ENCODE measurements at regions not wholly inside any gene's neighbourhood (a gene's known extent, or its start where the extent isn't known, plus 50 kb on each side); places are given as distances from the start of the nearest gene placed in this dataset.

DNA sequence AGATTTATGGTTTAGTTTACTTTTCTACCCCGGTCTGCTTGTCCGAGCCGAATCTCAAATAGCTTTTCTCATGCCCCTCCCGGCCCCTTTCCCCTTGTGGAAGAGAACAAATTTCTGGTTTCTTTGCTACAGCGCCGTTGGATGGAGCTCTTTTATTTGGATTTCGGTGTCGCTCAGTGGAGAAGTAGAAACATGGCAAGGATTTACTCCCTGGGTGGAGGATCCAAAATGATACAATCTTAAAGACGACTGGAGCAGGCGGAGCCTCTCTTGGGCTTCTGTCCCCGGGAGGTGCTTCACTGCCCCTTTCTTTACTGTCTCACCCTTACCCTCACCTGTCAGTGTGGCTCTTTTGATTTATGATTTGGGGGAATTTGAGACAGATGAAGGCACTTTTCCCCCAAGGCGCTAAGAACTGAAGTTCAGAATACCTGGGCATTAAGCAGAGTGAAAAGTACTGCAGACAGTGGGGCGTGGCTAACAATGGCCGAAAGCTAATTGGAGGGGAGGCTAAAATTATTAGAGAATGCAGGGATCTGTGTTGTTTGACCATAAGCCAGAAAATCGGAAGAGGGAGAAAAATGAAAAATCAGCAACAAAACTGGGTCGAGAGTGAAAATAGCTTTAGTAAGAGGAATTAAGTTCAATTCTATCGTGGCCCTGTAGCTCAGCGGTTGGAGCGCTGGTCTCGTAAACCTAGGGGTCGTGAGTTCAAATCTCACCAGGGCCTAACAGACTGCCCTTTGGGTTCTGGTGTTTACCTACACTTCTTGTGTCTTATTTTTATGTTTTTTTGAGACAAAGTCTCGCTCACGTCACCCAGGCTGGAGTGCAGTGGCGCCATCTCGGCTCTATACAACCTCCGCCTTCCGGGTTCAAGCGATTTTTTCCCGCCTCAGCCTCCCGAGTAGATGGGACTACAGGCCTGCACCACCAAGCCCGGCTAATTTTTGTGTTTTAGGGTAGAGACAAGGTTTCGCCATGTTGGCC is 145.1 kb upstream of the ZNF184 start:
- H3K36me3 Mint-ChIP-seq (ENCODE audit: low read depth): no peaks in the 10 kb centered on the region
- H3K4me3 Mint-ChIP-seq: peak overlapping the region; percentile 91
- H3K27ac Mint-ChIP-seq (ENCODE audit: unreplicated experiment): no peak overlapping the region
- H3K27me3 Mint-ChIP-seq (ENCODE audit: low read depth): peaks cover 70% of the 10 kb centered on the region
- no peaks in the 10 kb centered on the region for H3K9me3 Mint-ChIP-seq
- DNase-seq (ENCODE audit: low read depth, low spot score): no peak
- H3K4me1 Mint-ChIP-seq: peaks cover 18% of the 10 kb centered on the region
- TF ChIP-seq, protein P1, sequence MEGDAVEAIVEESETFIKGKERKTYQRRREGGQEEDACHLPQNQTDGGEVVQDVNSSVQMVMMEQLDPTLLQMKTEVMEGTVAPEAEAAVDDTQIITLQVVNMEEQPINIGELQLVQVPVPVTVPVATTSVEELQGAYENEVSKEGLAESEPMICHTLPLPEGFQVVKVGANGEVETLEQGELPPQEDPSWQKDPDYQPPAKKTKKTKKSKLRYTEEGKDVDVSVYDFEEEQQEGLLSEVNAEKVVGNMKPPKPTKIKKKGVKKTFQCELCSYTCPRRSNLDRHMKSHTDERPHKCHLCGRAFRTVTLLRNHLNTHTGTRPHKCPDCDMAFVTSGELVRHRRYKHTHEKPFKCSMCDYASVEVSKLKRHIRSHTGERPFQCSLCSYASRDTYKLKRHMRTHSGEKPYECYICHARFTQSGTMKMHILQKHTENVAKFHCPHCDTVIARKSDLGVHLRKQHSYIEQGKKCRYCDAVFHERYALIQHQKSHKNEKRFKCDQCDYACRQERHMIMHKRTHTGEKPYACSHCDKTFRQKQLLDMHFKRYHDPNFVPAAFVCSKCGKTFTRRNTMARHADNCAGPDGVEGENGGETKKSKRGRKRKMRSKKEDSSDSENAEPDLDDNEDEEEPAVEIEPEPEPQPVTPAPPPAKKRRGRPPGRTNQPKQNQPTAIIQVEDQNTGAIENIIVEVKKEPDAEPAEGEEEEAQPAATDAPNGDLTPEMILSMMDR (conservative IDR thresholded peaks at IDR 0.05): peak; percentile 34

DNA sequence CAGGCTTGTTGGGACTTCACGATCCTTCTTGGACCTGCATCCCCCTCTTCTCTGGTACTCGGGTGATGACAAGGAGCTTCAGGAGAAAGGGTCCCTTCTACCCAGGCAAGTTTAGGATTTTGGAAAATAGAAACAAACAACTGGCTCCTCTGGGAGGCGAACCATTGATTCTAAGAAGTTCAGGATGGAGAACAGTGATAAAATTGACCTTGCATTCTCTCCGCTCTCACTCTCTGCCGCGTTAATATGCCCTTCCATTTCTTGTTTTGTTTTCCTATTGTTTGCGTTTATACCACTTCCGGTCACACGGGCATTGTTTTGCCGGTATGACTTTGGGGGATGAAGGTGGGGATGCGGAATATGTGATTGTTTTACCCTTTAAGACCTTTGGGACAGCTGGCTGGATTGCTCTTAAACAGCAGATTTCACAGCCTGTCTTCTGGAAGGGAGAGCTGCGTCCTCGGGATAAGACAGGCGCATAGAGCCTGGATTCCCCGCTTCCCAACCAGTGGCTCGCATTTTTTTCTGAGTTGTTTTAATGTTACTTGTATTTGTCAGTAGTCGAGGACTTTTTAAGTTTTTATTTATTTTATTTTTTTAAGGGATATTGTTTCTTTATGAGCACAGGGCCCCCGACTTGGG is 144.3 kb upstream of the ZNF184 start:
- no peak for DNase-seq (ENCODE audit: low read depth, low spot score)
- TF ChIP-seq, protein P1 (conservative IDR thresholded peaks at IDR 0.05): no peak
- no peaks in the 10 kb centered on the region for H3K9me3 Mint-ChIP-seq
- no peaks in the 10 kb centered on the region for H3K36me3 Mint-ChIP-seq (ENCODE audit: low read depth)
- peaks cover 18% of the 10 kb centered on the region for H3K4me1 Mint-ChIP-seq
- peak overlapping the region; percentile 91 for H3K4me3 Mint-ChIP-seq
- H3K27ac Mint-ChIP-seq (ENCODE audit: unreplicated experiment): no peak overlapping the region
- peaks cover 67% of the 10 kb centered on the region for H3K27me3 Mint-ChIP-seq (ENCODE audit: low read depth)

DNA sequence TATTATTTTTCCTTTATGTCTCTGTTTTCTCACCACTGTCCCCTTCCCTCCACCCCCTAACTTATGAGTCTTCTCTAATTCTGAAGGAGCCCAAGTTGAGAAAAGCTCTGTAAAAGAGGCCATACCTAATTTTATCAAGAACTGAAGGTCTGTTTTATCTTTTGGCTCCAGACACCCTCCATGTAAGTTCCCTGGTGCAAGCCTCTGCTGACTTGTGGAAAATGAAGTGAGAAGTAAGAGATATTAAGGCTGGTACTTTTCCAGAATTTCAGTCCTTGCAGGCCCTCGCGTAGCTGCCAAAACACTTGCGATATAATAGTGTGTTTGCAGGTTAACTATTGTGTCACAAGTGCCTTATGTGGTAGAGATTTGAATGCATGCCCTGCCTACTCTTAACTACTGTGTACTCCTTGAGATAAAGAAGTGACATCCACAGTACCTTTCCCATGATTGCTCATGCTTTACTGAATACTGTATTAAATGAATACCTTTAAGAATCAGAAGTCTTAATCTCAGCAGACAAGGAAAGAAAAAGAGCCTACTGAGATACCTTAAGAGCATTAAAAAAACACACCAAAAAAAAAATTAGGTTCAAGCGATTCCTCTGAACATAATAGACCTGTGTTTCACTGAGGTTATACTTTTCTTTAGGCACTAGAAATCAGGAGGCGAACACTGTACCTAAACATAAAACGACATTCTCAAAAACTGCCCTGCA is 143.6 kb upstream of the ZNF184 start:
- Mint-ChIP-seq H3K9me3 (no peaks in the 10 kb centered on the region), H3K36me3 (ENCODE audit: low read depth) (no peaks in the 10 kb centered on the region), H3K27ac (ENCODE audit: unreplicated experiment) (no peak overlapping the region), H3K27me3 (ENCODE audit: low read depth) (peaks cover 65% of the 10 kb centered on the region), H3K4me3 (peak overlapping the region; percentile 91), H3K4me1 (peaks cover 18% of the 10 kb centered on the region)
- no peak for DNase-seq (ENCODE audit: low read depth, low spot score)
- TF ChIP-seq, protein P1 (conservative IDR thresholded peaks at IDR 0.05): no peak

DNA sequence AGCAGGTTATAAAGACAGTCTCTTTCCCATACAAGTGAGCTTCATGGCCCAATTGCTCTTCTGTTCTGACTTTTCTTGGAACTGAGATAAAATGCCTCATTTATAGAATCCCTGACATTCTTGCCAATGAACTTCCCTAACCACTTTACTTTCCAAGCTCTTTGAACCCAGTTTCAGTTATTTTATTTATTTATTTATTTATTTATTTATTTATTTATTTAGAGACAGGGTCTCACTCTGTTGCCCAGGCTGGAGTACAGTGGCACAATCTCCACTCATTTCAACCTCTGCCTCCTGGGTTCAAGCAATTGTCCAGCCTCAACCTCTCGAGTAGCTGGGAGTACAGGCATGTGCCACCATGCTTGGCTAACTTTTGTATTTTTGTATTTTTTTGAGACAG is 138.5 kb upstream of the ZNF184 start:
- no peak for DNase-seq (ENCODE audit: low read depth, low spot score)
- Mint-ChIP-seq H3K4me3 (no peak overlapping the region), H3K36me3 (ENCODE audit: low read depth) (no peaks in the 10 kb centered on the region), H3K4me1 (peaks cover 5% of the 10 kb centered on the region), H3K27me3 (ENCODE audit: low read depth) (peaks cover 37% of the 10 kb centered on the region), H3K27ac (ENCODE audit: unreplicated experiment) (no peak overlapping the region), H3K9me3 (no peaks in the 10 kb centered on the region)
- TF ChIP-seq, protein P1 (conservative IDR thresholded peaks at IDR 0.05): no peak
